ENCODE measurements at regions not wholly inside any gene's neighbourhood (a gene's known extent, or its start where the extent isn't known, plus 50 kb on each side); places are given as distances from the start of the nearest gene placed in this dataset.

- no peaks in the 10 kb centered on the region for H3K27me3 ChIP-seq
- intact Hi-C loops (cut with DNase I) = no loop called here
- DNase-seq = no peak
- H3K9me3 ChIP-seq = no peaks in the 10 kb centered on the region
- 36 to 47% (median 44%) methylated on average over 2 of the region's 2 CpGs for WGBS, 3 donors
- TF ChIP-seq CTCF (IDR thresholded peaks at IDR 0.05) = no peak
- TF ChIP-seq POLR2A (IDR thresholded peaks at IDR 0.05) = no peak
- TF ChIP-seq EP300 (IDR thresholded peaks at IDR 0.05) = no peak
- H3K36me3 ChIP-seq = no peaks in the 10 kb centered on the region
- no peaks in the 10 kb centered on the region for H3K4me1 ChIP-seq (ENCODE audit: insufficient read depth)
- H3K4me3 ChIP-seq = no peak overlapping the region
- no peak overlapping the region for H3K27ac ChIP-seq
These were observed 278.4 kb upstream of the ZC3H12C start for GRCh38 chr11:109814824-109815223.

- Histone ChIP-seq H3K36me3 (no peaks in the 10 kb centered on the region), H3K4me3 (no peak overlapping the region), H3K27me3 (no peaks in the 10 kb centered on the region), H3K9me3 (no peaks in the 10 kb centered on the region), H3K27ac (no peak overlapping the region), H3K4me1 (ENCODE audit: insufficient read depth) (no peaks in the 10 kb centered on the region)
- DNase-seq = no peak
- 75 to 88% (median 77%) methylated on average over 4 of the region's 4 CpGs for WGBS, 3 donors
- intact Hi-C loops (cut with DNase I) = no loop called here
- TF ChIP-seq POLR2A (IDR thresholded peaks at IDR 0.05) (no peak), EP300 (IDR thresholded peaks at IDR 0.05) (no peak), CTCF (IDR thresholded peaks at IDR 0.05) (no peak)
These were observed 277.6 kb upstream of the ZC3H12C start for GRCh38 chr11:109815500-109816150.

GRCh38 chr11:109818290-109818689, 274.9 kb upstream of the ZC3H12C start:
- WGBS, 3 donors = 75 to 83% (median 79%) methylated on average over 10 of the region's 10 CpGs
- no peak for TF ChIP-seq CTCF (IDR thresholded peaks at IDR 0.05)
- no peak for TF ChIP-seq POLR2A (IDR thresholded peaks at IDR 0.05)
- no peak for TF ChIP-seq EP300 (IDR thresholded peaks at IDR 0.05)
- Histone ChIP-seq H3K27ac (no peak overlapping the region), H3K9me3 (no peaks in the 10 kb centered on the region), H3K4me3 (no peak overlapping the region), H3K27me3 (no peaks in the 10 kb centered on the region), H3K4me1 (ENCODE audit: insufficient read depth) (no peaks in the 10 kb centered on the region), H3K36me3 (no peaks in the 10 kb centered on the region)
- no peak for DNase-seq
- intact Hi-C loops (cut with DNase I) = no loop called here

- no peaks in the 10 kb centered on the region for H3K27me3 ChIP-seq
- 24 to 38% (median 28%) methylated on average over 3 of the region's 3 CpGs for WGBS, 3 donors
- intact Hi-C loops (cut with DNase I) = no loop called here
These were observed 273.8 kb upstream of the ZC3H12C start for GRCh38 chr11:109819410-109819809.

More at GRCh38 chr11:109819410-109819809, 273.8 kb upstream of the ZC3H12C start:
- Histone ChIP-seq H3K27ac (no peak overlapping the region), H3K4me3 (no peak overlapping the region), H3K36me3 (no peaks in the 10 kb centered on the region), H3K4me1 (ENCODE audit: insufficient read depth) (no peaks in the 10 kb centered on the region), H3K9me3 (no peaks in the 10 kb centered on the region)
- DNase-seq = no peak
- TF ChIP-seq CTCF (IDR thresholded peaks at IDR 0.05) = no peak
- no peak for TF ChIP-seq EP300 (IDR thresholded peaks at IDR 0.05)

Measured in ovary (tissue), 7 donors.